Cardiac septum (tissue), 1 donor: ENCODE measurements at regions not wholly inside any gene's neighbourhood (a gene's known extent, or its start where the extent isn't known, plus 50 kb on each side); places are given as distances from the start of the nearest gene placed in this dataset.
"Not testable (repeated sequence)": the region's sequence is repeated elsewhere in the genome, so short reads cannot be mapped to it uniquely, and the experiment has no call there.

ENCODE experiments used
- DNase-seq: peaks from one replicate; pipeline ENCODE4 v3.0.0-alpha.2; 2020; ENCODE audit warnings: low spot score
- intact Hi-C: fragments of 100-400 bp; cut with DNase I; formaldehyde crosslinking; loops from one replicate; pipeline ENCODE4 v1.14.0; 2022
- donor health status: DM: no; HTN: no; CAD: no.

DNA sequence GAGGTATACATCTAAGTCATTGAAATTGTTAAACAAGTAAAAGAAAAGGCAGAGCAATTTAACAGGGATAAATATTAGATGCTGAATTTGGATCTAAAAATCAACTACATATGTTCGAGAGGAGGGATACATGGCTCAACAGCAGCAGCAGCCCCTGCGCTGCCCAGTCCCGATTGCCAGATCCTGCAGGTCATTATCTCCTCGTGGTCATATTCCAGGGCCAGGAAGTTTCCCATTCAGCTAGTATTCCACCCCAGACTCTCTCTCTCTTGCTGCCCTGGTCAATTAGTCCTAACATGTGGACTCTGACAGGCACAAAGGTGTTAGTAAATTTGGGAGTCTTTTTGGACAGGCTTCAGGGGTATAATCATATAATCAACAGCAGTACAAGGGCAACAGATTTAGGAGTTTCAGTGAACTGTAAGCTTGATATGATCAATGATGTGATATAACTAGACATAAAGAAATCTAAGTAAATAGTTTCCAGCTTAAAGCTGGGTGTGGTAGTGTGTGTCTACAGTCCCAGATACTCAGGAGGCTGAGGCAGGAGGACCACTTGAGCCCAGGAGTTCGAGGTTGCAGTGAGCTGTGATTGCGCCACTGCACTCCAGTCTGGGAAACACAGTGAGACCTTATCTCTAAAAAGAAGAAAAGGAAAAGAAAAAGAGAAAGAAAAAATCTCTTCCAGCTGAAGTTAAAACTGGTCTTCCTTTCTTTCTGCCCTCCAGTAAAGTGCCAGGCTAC is 96.5 kb upstream of the MED13 start:
- DNase-seq, result no peak
- intact Hi-C loops, result no loop called here

GRCh38 chr17:62160816-62161215 is 95.7 kb upstream of the MED13 start:
- intact Hi-C loops, result no loop called here
- DNase-seq, result no peak

- intact Hi-C loops, result no loop called here
- no peak for DNase-seq
Measured at GRCh38 chr17:62159994-62160393, 94.9 kb upstream of the MED13 start.

DNA sequence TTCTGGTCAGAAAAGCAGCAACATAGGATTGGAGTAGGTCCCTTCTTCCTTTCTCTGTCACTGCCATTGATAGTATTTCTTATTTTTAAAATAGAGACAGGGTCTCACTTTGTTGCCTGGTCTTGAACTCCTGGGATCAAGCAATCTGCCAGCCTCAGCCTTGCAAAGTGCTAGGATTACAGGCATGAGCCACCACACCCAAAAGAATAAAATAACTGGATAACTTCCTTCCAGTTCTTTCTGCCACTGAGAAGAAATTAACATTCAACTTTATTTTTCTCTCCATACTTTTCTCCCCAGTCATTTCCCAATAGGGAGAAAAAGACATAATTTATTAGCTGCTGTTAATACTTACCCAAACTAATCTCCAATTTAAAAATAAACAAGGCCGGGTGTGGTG is 91.9 kb upstream of the MED13 start:
- intact Hi-C loops, result no loop called here
- no peak for DNase-seq

- intact Hi-C loops, result no loop called here
- DNase-seq, result no peak
Measured at GRCh38 chr17:62154909-62155308, 89.8 kb upstream of the MED13 start.

DNA sequence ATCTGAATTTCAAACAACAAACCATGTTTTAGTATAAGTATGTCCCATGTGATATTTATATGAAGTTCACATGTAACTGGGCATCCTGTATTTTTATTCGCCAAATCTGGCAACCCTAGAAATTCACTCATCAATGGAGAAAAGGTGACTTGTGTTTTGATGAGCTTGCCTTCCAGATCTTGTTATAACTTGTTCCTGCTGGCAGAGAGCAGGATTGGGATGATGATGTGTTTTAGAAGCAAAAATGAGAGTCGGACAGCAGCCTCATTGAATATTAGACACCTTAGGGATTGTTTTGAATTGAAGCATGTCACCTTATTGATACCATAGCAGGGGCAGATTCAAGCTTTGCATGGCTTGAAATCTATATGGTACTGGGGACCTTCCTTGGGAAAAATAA is 85.4 kb upstream of the MED13 start:
- intact Hi-C loops, result no loop called here
- DNase-seq, result no peak

- intact Hi-C loops, result no loop called here
- no peak for DNase-seq
Measured at GRCh38 chr17:62149961-62150360, 84.9 kb upstream of the MED13 start.

- no peak for DNase-seq
- intact Hi-C loops, result no loop called here
Measured at GRCh38 chr17:62147284-62147683, 82.2 kb upstream of the MED13 start.

- DNase-seq, result no peak
- intact Hi-C loops, result no loop called here
Measured at GRCh38 chr17:62140836-62141235, 75.8 kb upstream of the MED13 start.

DNA sequence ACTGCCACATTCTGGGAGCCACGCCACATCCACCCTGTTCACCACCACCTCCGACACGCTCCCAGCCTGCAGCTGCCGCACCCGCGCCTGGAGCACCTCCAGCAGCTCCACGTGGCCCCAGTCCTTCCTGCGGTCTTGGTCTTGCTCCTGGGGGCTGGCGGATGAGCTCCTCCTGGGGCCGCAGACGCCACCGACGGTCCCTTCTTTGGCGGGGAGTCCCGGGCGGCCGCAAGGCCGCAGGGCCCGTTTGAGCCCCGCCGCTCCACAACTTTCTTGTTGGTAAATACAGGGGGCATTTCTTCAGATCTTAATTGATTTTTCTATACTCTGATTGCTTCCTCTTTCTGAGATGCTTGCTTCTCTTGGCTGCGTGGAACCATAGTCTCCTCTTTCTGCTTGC is 75.3 kb upstream of the MED13 start:
- no peak for DNase-seq
- intact Hi-C loops, result no loop called here

- intact Hi-C loops, result loop anchor here (10.0 kb wide), 1 partner anchor 55 kb away; no protein-coding TSS in a partner anchor
- not testable (repeated sequence) for DNase-seq
Measured at GRCh38 chr17:62139690-62140354, 74.7 kb upstream of the MED13 start.

DNA sequence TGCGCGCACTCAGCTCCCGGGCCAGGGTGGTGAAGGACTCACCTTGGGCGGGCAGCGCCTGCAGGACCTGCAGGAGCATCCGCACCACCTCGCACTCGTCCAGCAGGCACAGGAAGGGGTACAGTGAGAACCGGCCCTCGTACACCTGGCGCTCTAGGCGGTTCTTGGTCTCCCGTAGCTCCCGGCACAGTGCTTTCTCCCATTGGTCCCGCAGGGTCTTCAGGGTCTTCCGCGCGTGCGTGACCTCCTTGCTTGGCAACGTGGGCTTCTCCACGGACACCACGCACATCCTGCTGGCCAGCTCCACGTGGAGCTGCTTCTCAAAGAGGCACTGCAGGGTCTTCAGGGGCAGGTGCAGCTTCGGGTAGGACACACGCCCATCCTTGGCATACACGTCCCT is 74.1 kb upstream of the MED13 start:
- no peak for DNase-seq
- intact Hi-C loops, result loop anchor here (10.0 kb wide), 1 partner anchor 54 kb away; no protein-coding TSS in a partner anchor

- intact Hi-C loops, result loop anchor here (10.0 kb wide), 1 partner anchor 54 kb away; no protein-coding TSS in a partner anchor
- not testable (repeated sequence) for DNase-seq
Measured at GRCh38 chr17:62138676-62139121, 73.6 kb upstream of the MED13 start.

- intact Hi-C loops, result loop anchor here (10.0 kb wide), 1 partner anchor 53 kb away; no protein-coding TSS in a partner anchor
- not testable (repeated sequence) for DNase-seq
Measured at GRCh38 chr17:62137734-62138624, 72.9 kb upstream of the MED13 start.

DNA sequence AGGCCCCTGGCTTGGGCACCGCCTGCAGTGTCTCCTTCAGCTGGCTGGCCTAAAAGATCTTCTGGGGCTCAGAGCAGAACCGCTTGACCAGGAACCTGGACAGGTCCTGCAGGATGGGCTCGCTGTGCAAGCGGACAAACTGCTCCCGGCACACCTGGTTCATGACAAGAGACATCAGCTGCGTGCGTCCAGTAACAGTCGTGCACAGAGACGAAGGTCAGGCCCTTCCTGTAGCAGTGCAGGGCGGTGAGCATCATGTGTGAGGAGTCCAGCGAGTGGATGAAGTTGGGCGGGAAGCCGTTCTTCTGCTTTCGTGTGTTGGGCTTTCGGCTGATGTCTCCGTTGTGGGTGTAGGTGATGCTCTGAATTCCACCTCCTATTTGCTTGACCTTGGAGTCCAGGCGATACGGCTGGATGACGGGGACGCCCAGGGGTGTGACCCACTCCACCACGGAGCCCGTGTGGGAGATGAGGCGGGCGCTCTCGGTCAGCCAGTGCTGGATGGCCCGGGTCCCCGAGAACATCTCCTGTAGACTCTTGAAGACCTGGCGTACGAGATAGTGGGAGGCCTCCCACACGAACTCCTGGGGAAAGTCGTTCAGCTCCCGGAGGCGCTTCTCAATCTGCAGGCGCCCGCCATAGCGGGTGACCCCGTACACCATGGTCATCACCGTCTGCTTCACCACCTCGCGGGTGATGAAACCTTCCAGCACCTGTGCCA is 72.1 kb upstream of the MED13 start:
- not testable (repeated sequence) for DNase-seq
- intact Hi-C loops, result loop anchor here (10.0 kb wide), 1 partner anchor 52 kb away; no protein-coding TSS in a partner anchor

DNA sequence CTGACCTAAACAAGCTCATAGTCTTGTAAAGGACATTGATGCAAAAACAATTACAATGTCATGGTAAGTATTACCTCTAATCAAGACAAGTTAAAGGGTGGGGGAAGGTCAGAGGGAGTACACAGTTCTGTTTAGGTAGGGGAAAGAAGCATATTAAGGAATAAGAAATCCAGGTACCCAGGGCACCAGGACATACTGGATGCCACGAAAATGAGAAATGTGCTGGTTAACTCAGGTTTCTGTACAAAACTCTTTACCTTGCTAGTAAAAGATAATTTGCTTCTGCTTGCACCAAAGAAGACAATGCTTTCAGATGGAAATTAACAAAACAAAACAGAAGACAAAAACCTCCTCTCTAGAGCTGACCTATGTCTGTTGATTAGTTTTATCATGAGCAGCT is 70.7 kb upstream of the MED13 start:
- intact Hi-C loops, result loop anchor here (10.0 kb wide), 1 partner anchor 51 kb away; no protein-coding TSS in a partner anchor
- no peak for DNase-seq

DNA sequence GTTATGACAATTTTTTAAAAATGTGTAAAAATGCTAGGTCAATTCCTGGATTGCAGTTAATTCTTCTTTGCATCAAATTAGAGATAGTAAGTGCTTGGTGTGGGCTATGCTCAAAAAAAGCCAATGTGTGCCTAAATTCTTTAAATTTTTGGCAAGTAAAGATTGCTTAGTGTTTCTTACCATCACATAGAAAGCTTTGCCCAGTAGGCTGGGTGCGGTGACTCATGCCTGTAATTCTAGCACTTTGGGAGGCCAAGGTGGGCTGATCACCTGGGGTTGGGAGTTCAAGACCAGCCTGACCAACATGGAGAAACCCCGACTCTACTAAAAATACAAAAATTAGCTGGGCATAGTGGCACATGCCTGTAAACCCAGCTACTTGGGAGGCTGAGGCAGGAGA is 70.0 kb upstream of the MED13 start:
- DNase-seq, result not testable (repeated sequence)
- intact Hi-C loops, result loop anchor here (10.0 kb wide), 1 partner anchor 50 kb away; no protein-coding TSS in a partner anchor

DNA sequence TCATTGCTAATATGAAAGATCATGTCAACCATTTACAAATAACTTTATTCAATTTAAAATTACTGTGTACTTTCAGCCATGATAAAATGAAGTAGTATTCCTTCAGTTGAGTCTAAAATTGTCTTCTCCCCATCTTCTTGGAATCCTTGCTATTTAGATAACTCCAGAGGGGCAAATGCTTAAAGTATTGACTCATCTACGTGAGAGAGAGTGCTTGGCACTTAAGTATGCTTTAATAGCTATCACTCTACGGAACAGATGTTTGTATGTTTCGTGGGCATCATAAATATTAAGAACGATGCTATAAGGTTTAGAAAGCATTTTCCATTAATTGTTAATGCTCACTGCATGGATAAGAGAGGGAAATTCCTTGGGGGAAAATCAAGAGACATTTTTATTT is 69.3 kb upstream of the MED13 start:
- intact Hi-C loops, result loop anchor here (10.0 kb wide), 1 partner anchor 50 kb away; no protein-coding TSS in a partner anchor
- no peak for DNase-seq

- DNase-seq, result not testable (repeated sequence)
- intact Hi-C loops, result loop anchor here (10.0 kb wide), 1 partner anchor 46 kb away; no protein-coding TSS in a partner anchor
Measured at GRCh38 chr17:62131271-62131670, 66.2 kb upstream of the MED13 start.
